HG02981 (cell line): ENCODE measurements at regions not wholly inside any gene's neighbourhood (a gene's known extent, or its start where the extent isn't known, plus 50 kb on each side); places are given as distances from the start of the nearest gene placed in this dataset.
"Not testable (repeated sequence)": the region's sequence is repeated elsewhere in the genome, so short reads cannot be mapped to it uniquely, and the experiment has no call there.

ENCODE experiments used
- ATAC-seq: cut with Tn5 transposase; IDR thresholded peaks from one replicate; pipeline ENCODE4 v1.9.1; 2021; ENCODE audit warnings: mild to moderate bottlenecking, moderate library complexity; ENCODE audit not compliant: unreplicated experiment

DNA sequence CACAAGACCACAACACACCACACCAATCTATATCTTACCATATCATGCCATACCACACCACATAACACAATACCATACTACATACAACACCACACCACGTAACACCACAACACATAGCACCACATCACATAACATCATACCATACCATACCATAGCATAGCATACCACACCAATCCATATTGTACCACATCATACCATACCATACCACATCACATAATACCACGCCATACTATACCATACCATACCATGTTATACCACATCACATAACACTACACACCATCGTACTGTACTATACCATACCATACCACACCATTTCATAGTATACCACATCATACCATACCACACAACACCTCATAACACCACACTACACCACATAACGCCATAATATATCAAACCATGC, 335.2 kb upstream of the VWC2 start:
- ATAC-seq, result no peak

DNA sequence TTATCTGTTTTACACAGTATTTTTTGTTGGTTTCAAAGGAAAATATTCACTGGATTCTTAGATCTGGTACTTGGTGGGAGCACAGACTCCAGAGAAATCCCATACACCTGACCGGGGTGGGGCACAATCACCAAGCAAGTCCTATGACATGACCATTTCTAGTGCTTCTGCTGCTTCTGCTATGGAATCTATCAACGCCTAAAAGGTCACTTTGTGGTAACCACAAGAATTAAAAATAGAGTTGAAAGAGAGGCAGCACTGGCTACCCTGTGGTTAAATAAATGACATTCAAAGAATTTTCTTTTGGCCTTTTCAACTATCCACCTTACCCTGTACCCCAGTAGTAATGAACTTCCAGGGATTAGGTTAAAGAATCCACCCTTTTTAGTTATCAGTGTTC, 329.9 kb upstream of the VWC2 start:
- ATAC-seq, result no peak

DNA sequence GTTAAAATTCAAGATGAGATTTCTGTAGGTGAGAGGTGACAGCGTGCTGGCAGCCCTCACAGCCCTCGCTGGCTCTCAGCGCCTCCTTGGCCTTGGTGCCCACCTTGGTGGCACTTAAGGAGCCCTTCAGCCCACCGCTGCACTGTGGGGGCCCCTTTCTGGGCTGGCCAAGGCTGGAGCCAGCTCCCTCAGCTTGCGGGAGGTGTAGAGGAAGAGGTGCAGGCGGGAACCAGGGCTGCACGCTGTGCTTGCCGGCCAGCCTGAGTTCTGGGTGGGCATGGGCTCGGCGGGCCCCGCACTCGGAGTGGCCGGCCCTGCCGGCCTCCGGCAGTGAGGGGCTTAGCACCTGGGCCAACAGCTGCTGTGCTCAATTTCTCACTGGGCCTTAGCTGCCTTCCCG, 320.0 kb upstream of the VWC2 start:
- ATAC-seq, result no peak

DNA sequence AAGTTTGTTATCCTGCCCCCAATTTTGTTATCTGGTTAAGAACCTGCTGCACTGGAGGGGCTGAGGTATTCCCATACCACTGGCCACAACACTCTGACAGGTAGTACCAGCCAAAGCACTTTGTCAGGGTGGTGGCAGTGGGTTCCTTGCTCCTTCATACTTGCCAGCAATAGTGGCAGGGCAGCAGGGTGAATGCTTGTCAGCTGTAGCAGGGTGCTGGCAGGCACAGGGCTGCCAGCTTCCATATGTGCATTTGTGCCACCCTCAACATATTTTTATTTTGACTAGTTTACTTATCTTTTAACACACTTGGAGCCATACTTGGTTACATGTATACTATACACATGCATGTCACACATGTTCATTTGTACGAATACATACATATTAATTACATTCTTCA, 294.0 kb upstream of the VWC2 start:
- no peak for ATAC-seq

DNA sequence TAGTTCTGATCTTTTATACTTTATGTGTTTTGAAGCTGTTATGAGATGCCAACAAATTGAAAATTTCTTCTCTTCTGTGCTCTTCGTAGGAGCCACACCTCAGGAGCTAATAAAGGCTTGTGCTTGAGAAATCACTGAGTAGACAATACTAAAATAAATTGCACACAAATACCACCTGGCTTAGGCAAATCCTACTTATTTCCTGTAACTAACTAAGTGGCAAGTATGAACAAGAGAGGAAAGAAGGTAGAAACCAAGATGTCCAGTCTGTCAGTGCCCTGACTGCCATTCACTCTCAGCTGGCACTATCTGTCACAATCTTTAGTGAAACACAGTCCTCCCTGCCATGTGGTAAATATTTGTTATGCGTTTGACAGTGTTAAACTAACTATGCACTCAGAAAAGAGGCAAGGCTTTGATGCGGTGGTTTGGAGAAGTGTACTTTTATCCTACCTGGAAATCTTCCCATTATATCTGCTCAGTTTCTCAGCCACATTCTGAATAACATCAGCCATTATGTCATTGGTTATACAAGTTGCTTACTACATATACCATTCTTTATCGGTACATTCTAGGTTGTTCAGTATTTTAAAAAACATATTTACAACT, 293.4 kb upstream of the VWC2 start:
- no peak for ATAC-seq

DNA sequence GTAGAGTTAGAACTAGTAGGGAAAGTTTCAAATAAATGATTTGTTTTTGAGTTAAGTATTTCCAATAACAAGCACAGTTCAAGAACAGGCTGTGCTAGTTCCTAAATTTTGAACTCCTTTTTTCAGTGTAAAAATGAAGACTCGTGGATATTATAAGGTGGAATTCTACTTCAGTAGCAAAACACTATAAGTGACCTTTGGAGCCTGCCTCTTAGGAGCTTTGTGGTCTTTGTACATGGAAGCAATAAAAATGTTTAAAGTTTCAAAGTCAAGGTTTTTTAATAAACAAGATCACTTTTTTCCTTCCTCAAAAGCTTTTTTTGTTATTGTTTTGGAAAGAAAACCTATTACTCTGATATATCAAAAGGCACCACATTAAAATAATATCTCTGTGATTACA, 292.4 kb upstream of the VWC2 start:
- no peak for ATAC-seq

DNA sequence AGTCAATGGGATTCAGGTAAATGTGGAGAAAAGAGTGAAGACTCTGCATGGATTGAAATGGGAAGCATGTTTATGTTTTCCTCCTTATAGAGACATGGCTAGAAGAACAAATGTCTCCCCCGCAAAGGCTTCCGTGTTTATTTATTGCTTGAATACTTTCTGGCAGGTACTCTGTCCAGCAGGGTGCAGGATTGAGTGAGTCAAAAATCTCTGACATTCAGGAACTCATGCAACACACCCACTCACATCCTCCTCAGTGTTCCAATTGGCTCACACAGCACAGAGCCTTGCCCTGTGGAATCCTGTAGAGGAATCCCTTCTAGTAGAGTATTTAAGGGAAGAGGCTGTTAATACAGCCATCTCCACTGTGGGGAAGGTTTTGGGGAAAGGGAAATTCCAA, 290.3 kb upstream of the VWC2 start:
- peak; percentile 58 for ATAC-seq

DNA sequence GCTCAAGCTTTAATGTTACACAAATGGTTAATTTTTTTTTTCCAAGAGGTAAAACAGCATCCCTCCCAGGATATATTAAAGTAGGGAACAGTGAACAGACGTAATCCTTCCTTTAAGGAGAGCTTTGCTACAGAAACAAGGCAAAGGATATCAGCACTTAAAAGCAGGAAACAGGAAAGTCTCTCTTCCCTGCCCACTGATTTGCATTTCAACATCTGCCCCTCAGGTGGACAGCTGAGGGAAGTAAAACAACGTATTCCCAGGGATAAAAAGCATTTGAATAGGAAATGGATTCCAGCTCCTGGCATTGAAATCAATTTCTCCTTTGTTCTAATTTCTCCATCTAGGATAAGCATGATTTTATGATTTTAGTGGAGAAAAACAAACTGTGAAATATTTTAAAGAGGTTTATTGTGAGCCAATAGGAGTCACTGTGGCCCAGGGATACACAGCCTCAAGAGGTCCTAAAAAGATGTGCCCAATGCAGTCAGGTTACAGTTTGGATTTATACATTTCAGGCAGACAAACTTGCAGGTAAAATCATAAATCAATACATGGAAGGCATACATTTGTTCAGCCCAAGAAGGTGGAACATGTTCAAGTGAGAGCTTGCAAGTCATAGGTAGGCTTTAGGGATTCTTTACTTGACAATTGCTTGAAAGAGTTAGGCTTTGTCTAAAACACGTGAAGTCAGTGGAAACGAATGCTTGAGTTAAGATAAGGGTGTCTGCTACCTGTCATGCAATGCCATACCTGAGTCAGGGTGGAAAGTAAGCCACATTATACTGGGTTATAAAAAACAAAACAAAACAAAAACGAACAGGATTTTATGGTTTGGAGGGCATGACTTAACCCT, 286.2 kb upstream of the VWC2 start:
- ATAC-seq, result no peak

DNA sequence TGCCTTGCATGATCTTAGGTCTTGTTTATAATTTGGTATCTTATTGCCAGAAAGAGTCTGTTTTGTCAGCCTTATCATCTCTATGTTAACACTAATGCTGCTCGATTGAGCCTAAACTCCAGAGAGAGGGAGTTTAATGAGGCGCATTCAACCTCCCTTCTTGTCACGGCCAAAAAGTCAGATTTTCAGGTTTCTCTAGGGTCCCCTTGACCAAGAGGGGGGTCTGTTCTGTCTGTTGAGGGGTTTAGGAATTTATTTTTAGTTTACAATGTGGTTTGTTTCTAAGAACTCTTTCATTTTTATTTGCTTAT, 285.7 kb upstream of the VWC2 start:
- ATAC-seq, result no peak

DNA sequence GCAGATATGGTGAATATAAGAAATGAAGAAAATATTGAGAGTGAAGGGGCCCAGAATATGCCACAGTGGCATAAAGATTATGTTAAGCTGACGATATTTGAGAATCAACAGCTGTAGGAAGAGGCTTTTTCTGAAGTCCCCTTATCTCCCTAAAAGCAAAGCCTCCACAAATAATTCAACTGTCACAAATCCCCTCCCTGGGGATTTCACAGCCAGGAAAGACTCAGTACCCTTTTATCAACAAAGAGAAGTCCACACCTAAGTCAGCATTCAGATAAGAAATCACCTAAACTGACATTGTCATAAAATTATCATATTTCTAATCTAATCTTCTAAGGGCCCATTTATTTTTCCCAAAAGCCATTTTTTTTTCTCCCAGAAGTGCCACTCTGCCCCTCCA, 284.9 kb upstream of the VWC2 start:
- no peak for ATAC-seq

DNA sequence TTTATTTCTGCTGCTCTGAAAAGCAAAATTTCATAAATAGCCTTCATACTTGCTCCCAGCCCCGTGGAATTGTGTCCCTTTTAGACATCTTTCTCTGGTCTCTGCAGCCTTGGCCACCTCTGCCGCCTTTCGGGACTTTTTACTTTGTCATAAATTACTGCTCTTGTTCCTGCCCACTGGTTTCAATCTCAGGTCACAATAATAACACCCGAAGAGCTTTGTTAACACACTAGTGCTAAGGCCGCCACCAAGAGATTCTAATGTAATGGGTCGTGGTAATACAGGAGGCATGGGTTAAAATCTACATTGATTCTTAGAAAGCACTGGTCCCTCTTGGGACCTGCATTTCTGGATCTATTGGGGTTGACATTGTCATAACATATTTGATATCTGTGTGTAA, 276.0 kb upstream of the VWC2 start:
- no peak for ATAC-seq

DNA sequence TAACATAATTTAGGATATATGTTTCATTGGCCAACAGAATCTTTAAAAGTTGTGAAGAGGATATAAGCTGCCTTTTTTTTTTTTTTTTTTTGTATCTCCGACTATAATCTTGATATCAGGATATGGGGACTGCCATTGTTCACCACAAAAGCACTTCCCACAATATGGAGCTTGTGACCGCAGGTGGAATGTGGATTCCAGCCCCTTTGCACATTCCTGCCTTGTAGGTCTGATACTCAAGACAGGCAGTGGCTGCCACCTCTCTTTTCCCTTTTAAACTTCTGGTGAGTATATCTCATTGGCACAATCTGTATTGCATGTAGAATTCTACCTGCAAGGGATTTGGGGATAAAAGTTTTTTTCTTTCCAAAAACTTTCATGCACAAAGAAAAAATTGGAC, 272.7 kb upstream of the VWC2 start:
- no peak for ATAC-seq

DNA sequence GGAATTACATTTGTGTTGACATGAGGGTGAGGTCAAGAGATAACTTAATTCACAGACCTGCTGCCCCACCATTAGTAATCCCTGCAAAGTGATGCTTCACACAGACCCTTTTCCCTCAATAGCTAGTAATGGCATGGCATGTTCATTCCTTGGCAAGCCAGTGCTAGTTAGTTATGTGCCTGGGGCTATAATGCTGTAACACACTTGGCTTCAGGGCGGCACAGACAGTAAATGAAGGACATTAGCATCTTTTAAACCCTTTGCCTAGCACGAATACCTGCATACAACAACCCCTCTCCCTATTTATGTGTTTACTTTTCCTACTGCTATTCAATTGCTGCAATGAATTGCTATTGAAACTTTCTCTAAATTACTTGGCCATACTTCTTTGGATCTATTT, 266.2 kb upstream of the VWC2 start:
- not testable (repeated sequence) for ATAC-seq

DNA sequence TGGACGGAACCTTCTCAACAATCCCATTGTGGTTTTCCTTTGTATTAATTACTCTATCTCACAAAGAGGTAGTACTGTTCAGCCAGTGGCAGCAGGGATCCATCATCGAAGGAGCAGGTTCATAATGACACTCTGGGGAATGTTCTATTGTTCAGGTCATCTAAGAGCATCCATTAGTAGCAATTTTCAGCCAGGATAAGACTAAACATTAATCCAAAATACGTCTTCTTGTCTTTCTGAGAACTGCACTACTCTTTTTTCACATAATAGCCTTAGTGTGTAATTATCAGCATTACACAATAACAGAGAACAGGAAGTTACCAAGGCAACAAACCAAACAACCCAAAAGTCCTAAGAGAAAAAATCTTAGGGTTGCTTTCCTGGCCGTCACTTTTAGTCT, 259.5 kb upstream of the VWC2 start:
- no peak for ATAC-seq

DNA sequence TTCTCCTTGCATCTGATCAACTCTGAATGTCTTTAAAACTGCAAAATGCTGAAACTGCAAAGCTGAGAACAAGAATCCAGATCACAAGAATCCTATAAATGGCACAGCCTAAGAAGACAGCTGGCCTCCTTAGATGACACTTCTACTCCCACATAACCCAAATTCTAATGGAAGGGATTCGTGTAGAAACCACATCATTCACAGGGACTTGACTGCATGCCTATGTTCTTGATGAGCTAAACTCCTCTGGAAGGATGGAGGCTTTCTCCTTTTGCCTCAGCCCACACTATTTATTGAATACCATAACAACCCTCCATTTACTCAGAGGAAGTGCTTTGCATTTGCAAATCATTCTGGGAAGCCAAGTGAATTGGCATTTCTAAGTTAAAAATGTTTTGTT, 252.5 kb upstream of the VWC2 start:
- ATAC-seq, result no peak

DNA sequence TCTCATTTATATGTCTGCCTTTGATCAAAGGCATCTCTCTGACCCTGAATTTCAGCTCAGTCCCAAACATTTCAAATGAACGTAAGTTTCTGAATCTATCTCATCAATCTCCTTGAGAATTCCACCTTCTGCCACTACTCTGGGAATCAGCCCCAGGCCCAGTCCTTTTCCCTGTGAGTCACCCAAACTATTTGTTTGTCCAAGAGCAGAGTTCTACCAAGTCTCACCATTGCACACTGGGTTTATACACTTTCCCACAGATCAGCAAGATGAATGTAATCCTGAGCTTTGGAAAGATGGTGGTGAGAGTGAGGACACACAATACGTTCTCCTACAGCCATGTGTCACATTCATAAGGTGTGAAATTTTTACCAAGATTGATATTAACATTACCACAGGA, 251.3 kb upstream of the VWC2 start:
- ATAC-seq, result no peak

DNA sequence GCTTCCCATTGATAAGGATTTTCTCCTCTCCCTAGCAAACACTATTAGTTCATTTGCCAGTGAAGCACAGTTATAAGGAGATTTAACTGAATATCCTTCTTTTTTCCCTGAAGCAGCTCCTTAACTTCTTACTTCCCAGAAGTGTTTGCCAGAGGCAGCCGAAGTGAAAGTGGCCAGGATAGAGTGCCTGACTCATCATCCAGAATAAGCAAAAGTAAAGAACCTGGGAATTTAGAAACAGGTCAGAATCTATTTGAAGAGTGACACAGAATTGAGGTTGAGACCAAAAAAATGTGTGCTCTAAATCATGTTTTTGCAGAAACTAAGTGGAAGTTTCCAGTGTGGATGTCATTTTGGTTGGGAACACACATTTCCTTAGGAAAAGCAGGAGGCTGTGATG, 249.6 kb upstream of the VWC2 start:
- no peak for ATAC-seq

DNA sequence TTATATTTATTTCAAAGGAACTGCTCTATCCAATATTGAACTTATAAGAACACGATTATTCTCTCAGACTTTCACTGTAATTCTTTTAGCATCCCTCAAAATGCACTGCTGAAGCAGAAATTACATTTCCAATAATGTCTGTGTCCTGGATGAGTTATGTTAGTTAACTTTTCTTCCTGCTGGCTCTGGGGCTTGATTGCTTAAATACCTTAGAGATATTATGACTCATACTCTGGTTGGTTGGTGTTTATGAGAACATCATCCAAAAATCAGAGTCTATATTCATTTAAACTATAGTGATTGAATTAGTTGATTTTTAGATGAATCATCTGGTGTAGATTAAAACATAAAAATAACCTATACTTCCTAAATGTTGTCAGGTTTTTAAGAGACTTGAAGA, 246.3 kb upstream of the VWC2 start:
- ATAC-seq, result no peak

DNA sequence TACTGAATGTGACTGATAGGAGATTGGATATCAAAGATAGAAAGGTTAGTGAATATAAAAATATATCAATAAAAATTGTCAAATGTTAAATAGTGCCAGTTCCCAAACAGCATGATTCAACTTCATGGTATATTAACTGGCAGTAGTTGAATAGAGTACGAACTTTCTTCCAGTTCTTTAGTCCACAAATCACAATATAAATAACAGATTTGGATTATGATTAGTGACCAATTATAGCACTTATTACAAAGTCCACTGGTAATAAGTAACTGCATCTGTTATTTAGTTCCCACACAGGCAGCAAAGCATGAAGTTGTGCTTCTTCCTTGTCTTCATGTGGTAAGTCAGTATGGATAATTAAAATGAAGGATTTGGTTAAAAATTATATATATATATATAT, 243.0 kb upstream of the VWC2 start:
- no peak for ATAC-seq

DNA sequence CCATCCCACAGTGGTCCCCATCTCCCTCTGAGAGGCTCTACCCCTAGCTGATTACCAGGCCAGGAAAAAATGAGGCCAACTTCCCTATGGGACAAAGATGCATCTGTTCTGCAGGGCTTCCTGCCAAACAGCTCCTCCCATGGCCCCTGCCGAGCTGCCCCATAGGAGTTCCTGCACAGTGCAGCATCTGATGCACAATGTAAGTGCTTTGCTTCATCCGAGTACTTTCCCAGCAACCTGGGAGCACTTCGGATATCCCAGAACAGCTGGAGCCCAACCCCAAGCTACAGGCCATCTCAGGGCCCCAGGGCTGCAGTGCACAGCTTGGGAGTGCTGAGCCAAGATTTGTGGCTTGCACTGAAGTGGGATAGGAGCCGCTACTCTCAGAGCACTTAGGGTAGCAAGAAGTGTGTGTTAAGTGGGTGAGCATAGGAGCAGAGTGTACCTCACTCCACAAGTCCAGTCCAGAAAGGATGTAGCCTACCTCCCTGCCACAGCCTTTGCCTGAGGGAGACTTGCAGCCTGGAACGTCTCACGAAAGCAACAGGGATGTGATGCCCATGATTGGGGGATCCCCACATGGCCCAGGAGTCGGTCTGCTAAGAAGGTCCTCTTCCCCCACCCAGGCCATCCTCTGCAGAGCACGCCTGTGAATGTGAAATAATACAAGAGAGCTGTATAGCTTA, 209.6 kb upstream of the VWC2 start:
- peak; percentile 16 for ATAC-seq

DNA sequence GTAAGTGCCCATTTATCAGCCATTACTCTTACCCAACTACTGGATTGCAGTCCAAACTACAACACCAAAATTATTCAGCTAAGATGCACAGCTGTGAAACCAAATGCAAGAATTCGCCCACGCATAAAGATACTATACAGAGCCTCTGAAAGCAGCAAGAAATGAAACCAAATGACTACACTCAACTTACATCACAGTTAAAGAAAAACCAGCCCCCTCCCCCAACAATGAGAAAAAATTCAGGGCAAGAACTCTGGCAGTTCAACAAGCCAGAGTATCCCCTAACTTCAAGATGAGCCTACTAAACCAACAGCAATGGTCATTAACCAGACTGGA, 209.1 kb upstream of the VWC2 start:
- ATAC-seq, result peak; percentile 68

DNA sequence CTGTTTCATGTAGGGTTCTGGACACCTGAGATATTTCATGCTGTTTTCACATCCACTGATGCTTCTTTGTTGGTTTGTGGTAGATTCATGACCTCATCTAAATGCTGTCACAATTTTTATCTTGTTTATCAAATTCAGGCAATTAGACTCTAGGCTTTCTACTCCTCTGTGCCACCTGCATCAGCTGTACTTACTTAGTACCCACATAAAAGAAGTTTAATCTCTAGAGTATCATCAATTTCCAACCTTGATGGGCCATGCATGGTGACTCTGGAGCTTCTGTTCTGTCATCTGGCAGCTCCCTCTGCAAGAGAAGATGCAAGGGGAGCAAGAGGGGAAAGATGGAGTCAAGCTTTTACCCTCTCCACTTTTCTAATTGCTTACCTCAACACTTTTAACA, 195.9 kb upstream of the VWC2 start:
- no peak for ATAC-seq

DNA sequence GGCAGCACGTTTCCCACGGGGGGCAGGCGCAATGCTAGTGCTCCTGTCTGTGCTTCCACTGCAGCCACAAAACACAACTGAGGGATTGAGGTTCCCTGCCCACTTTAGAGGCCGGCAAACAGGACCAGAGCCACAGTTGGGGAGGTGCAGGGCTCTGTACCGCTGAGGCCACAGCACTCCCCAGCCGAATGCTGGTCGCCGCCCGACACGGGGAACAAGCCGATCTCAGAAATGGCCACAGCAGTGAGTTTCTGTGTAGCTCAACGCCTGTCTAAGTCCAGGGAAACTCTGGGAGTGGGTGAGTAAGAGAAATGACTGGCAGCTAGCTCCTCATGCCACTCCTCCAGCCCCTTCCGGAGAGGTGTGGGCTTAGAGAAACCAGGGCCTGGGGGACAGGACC, 194.0 kb upstream of the VWC2 start:
- ATAC-seq, result no peak
